ENCODE measurements at regions not wholly inside any gene's neighbourhood (a gene's known extent, or its start where the extent isn't known, plus 50 kb on each side); places are given as distances from the start of the nearest gene placed in this dataset.

DNA sequence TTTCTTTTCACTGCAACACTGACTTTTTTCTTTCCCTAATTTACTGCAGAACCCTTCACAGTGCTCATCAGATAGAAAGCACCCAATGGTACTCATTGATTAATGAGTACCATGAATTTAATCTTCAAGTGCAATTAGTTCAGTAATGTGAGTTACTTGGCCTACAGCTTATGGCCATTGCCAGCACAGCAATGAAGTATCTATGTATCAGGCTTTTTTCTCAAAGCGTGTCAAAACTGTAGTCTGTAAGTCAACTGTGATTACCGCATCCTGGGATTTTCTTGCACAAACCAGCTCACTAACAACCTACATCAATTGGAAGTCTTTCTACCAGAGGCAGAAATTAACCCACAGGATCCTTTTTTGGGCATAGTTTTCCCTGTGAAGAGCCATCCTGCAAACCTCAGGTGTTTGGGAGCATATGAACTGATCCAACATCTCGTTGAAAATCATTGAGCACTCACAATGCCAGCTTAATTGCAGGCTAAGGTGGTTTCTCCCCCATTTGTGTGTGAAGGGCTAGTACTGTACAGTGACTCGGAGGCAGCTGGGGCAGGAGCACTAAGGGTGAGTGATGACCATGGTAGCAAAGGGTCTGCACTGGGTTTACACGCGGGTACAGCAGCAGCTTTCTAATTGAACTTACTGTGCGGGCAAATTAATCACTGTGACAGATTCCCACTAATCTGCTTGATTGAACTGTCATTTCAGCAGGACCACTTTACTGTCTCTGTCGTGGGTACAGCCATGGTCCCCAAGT is 619.3 kb downstream of the SNAPC1 start:
- Histone ChIP-seq H3K9me3 (peaks cover 0 to 2% (median 0%) of the 10 kb centered on the region in 4 donors), H3K4me1 (no peaks in the 10 kb centered on the region), H3K27me3 (no peaks in the 10 kb centered on the region), H3K36me3 (no peaks in the 10 kb centered on the region), H3K27ac (no peak overlapping the region), H3K4me3 (no peak overlapping the region)
- TF ChIP-seq, protein P1, sequence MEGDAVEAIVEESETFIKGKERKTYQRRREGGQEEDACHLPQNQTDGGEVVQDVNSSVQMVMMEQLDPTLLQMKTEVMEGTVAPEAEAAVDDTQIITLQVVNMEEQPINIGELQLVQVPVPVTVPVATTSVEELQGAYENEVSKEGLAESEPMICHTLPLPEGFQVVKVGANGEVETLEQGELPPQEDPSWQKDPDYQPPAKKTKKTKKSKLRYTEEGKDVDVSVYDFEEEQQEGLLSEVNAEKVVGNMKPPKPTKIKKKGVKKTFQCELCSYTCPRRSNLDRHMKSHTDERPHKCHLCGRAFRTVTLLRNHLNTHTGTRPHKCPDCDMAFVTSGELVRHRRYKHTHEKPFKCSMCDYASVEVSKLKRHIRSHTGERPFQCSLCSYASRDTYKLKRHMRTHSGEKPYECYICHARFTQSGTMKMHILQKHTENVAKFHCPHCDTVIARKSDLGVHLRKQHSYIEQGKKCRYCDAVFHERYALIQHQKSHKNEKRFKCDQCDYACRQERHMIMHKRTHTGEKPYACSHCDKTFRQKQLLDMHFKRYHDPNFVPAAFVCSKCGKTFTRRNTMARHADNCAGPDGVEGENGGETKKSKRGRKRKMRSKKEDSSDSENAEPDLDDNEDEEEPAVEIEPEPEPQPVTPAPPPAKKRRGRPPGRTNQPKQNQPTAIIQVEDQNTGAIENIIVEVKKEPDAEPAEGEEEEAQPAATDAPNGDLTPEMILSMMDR (IDR thresholded peaks at IDR 0.05) = no peak
- TF ChIP-seq POLR2A (IDR thresholded peaks at IDR 0.05) (no peak), EP300 (IDR thresholded peaks at IDR 0.05) (no peak)
- DNase-seq (ENCODE audit: low spot score in 2 of 2) = no peak
- 82 to 89% methylated on average over 8 of the region's 8 CpGs for WGBS, 2 donors

- Histone ChIP-seq H3K27me3 (no peaks in the 10 kb centered on the region), H3K36me3 (no peaks in the 10 kb centered on the region), H3K4me3 (no peak overlapping the region), H3K27ac (peak overlapping the region in 1 of 4 donors; percentile 47), H3K4me1 (no peaks in the 10 kb centered on the region), H3K9me3 (no peaks in the 10 kb centered on the region)
- no peak for DNase-seq (ENCODE audit: low spot score in 2 of 2)
- 61 to 68% methylated on average over 4 of the region's 4 CpGs for WGBS, 2 donors
- TF ChIP-seq POLR2A (IDR thresholded peaks at IDR 0.05) = no peak
- no peak for TF ChIP-seq EP300 (IDR thresholded peaks at IDR 0.05)
- TF ChIP-seq, protein P1 (IDR thresholded peaks at IDR 0.05) = no peak
These were observed 636.1 kb downstream of the KCNH5 start for GRCh38 chr14:62409169-62409568.

- DNase-seq (ENCODE audit: low spot score in 2 of 2) = no peak
- Histone ChIP-seq H3K4me1 (no peaks in the 10 kb centered on the region), H3K27me3 (no peaks in the 10 kb centered on the region), H3K9me3 (no peaks in the 10 kb centered on the region), H3K36me3 (no peaks in the 10 kb centered on the region), H3K4me3 (no peak overlapping the region), H3K27ac (peak overlapping the region in 1 of 4 donors; percentile 47)
- no peak for TF ChIP-seq EP300 (IDR thresholded peaks at IDR 0.05)
- TF ChIP-seq, protein P1 (IDR thresholded peaks at IDR 0.05) = no peak
- no peak for TF ChIP-seq POLR2A (IDR thresholded peaks at IDR 0.05)
- 52 to 60% methylated on average over 2 of the region's 2 CpGs for WGBS, 2 donors
These were observed 635.5 kb downstream of the KCNH5 start for GRCh38 chr14:62409626-62410300.

DNA sequence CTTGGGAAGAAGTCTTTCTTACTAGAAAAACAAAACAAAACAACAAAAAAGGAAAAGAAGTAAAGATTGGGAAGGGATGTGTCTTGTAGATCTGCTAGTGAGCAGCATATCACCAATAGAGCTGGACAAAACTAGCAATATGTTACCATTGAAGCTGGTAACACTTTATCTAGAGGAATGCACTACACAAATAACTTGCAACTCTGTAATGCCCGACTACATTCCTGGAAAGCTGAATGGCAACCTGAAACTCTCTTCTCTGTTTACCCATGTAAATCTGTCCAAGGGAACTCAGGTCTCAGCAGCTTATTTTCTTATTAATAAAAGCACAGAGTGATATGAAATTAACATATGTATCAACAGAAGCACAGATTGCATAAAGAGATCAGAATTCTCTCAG is 624.4 kb downstream of the KCNH5 start:
- no peak overlapping the region for H3K27ac ChIP-seq
- H3K4me3 ChIP-seq = no peak overlapping the region
- 71 to 74% methylated on average over 1 of the region's 1 CpG for WGBS, 2 donors
- TF ChIP-seq EP300 (IDR thresholded peaks at IDR 0.05) = no peak
- TF ChIP-seq POLR2A (IDR thresholded peaks at IDR 0.05) = no peak
- TF ChIP-seq, protein P1 (IDR thresholded peaks at IDR 0.05) = no peak
- no peaks in the 10 kb centered on the region for H3K4me1 ChIP-seq
- H3K9me3 ChIP-seq = no peaks in the 10 kb centered on the region
- no peaks in the 10 kb centered on the region for H3K36me3 ChIP-seq
- H3K27me3 ChIP-seq = no peaks in the 10 kb centered on the region
- DNase-seq (ENCODE audit: low spot score in 2 of 2) = no peak
